WTC11 (cell line): ENCODE measurements at regions not wholly inside any gene's neighbourhood (a gene's known extent, or its start where the extent isn't known, plus 50 kb on each side); places are given as distances from the start of the nearest gene placed in this dataset.

ENCODE experiments used
- ETV6 ChIP-seq: sonication (generic); formaldehyde crosslinking; IDR thresholded peaks from 2 replicates; pipeline ENCODE4 v1.8.1; 2022; ENCODE audit warnings: mild to moderate bottlenecking, missing genetic modification reagents
- IRF2 ChIP-seq: sonication (generic); formaldehyde crosslinking; IDR thresholded peaks from 2 replicates; pipeline ENCODE4 v1.8.0; 2022; ENCODE audit warnings: low read depth, missing genetic modification reagents, borderline replicate concordance
- NFE2L1 ChIP-seq: sonication (generic); formaldehyde crosslinking; IDR thresholded peaks from 2 replicates; pipeline ENCODE4 v1.8.1; 2023; ENCODE audit warnings: missing genetic modification reagents
- OVOL2 ChIP-seq: fragments of 250-450 bp; sonication (Bioruptor Pico); IDR thresholded peaks from 2 replicates; pipeline ENCODE4 v1.9.0; 2021; ENCODE audit warnings: mild to moderate bottlenecking, borderline replicate concordance
- PREB ChIP-seq: sonication (generic); formaldehyde crosslinking; IDR thresholded peaks from 2 replicates; pipeline ENCODE4 v1.8.1; 2022; ENCODE audit warnings: mild to moderate bottlenecking, missing genetic modification reagents, moderate library complexity, borderline replicate concordance
- SMAD4 ChIP-seq: sonication (generic); formaldehyde crosslinking; IDR thresholded peaks from 2 replicates; pipeline ENCODE4 v1.8.0; 2022; ENCODE audit warnings: mild to moderate bottlenecking, missing genetic modification reagents
- ZNF232 ChIP-seq: sonication (generic); formaldehyde crosslinking; IDR thresholded peaks from 2 replicates; pipeline ENCODE4 v1.8.0; 2022; ENCODE audit warnings: mild to moderate bottlenecking, missing genetic modification reagents
- TF ChIP-seq, protein P1 (sequence below): fragments of 200-600 bp; IDR thresholded peaks from 2 replicates; pipeline ENCODE4 v1.8.0; 2022; ENCODE audit warnings: antibody characterized with exemption
- TF ChIP-seq, protein P2 (sequence below): sonication (generic); formaldehyde crosslinking; IDR thresholded peaks from 2 replicates; pipeline ENCODE4 v1.8.0; 2023; ENCODE audit warnings: missing genetic modification reagents, mild to moderate bottlenecking, borderline replicate concordance

GRCh38 chr5:10034001-10034400, 215.7 kb downstream of the ATPSCKMT start:
- TF ChIP-seq, protein P1, sequence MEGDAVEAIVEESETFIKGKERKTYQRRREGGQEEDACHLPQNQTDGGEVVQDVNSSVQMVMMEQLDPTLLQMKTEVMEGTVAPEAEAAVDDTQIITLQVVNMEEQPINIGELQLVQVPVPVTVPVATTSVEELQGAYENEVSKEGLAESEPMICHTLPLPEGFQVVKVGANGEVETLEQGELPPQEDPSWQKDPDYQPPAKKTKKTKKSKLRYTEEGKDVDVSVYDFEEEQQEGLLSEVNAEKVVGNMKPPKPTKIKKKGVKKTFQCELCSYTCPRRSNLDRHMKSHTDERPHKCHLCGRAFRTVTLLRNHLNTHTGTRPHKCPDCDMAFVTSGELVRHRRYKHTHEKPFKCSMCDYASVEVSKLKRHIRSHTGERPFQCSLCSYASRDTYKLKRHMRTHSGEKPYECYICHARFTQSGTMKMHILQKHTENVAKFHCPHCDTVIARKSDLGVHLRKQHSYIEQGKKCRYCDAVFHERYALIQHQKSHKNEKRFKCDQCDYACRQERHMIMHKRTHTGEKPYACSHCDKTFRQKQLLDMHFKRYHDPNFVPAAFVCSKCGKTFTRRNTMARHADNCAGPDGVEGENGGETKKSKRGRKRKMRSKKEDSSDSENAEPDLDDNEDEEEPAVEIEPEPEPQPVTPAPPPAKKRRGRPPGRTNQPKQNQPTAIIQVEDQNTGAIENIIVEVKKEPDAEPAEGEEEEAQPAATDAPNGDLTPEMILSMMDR = no peak
- TF ChIP-seq SMAD4 (CRISPR knock-in tag) (no peak), PREB (CRISPR knock-in tag) (no peak), NFE2L1 (no peak), OVOL2 (no peak), ETV6 (CRISPR knock-in tag) (no peak), IRF2 (CRISPR knock-in tag) (no peak), ZNF232 (no peak)
- TF ChIP-seq, protein P2, sequence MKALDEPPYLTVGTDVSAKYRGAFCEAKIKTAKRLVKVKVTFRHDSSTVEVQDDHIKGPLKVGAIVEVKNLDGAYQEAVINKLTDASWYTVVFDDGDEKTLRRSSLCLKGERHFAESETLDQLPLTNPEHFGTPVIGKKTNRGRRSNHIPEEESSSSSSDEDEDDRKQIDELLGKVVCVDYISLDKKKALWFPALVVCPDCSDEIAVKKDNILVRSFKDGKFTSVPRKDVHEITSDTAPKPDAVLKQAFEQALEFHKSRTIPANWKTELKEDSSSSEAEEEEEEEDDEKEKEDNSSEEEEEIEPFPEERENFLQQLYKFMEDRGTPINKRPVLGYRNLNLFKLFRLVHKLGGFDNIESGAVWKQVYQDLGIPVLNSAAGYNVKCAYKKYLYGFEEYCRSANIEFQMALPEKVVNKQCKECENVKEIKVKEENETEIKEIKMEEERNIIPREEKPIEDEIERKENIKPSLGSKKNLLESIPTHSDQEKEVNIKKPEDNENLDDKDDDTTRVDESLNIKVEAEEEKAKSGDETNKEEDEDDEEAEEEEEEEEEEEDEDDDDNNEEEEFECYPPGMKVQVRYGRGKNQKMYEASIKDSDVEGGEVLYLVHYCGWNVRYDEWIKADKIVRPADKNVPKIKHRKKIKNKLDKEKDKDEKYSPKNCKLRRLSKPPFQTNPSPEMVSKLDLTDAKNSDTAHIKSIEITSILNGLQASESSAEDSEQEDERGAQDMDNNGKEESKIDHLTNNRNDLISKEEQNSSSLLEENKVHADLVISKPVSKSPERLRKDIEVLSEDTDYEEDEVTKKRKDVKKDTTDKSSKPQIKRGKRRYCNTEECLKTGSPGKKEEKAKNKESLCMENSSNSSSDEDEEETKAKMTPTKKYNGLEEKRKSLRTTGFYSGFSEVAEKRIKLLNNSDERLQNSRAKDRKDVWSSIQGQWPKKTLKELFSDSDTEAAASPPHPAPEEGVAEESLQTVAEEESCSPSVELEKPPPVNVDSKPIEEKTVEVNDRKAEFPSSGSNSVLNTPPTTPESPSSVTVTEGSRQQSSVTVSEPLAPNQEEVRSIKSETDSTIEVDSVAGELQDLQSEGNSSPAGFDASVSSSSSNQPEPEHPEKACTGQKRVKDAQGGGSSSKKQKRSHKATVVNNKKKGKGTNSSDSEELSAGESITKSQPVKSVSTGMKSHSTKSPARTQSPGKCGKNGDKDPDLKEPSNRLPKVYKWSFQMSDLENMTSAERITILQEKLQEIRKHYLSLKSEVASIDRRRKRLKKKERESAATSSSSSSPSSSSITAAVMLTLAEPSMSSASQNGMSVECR = no peak
